DMS153 treated with DMSO at 0.1 percent for 48 hours (cell line): ENCODE measurements at regions not wholly inside any gene's neighbourhood (a gene's known extent, or its start where the extent isn't known, plus 50 kb on each side); places are given as distances from the start of the nearest gene placed in this dataset.
"Not testable (repeated sequence)": the region's sequence is repeated elsewhere in the genome, so short reads cannot be mapped to it uniquely, and the experiment has no call there.

Source experiments
- DNase-seq: peaks from one replicate; lab custom pipeline; 2025; ENCODE audit not compliant: unreplicated experiment; lab: John Stamatoyannopoulos, UW

GRCh38 chr6:84973606-84974005 is 209.2 kb upstream of the TBX18 start:
- no peak for DNase-seq

- DNase-seq, result no peak
These were observed 203.6 kb upstream of the TBX18 start for GRCh38 chr6:84967965-84968364.

GRCh38 chr6:84967389-84967788 is 203.0 kb upstream of the TBX18 start:
- DNase-seq, result no peak

GRCh38 chr6:84953111-84953755 is 188.8 kb upstream of the TBX18 start:
- no peak for DNase-seq

DNA sequence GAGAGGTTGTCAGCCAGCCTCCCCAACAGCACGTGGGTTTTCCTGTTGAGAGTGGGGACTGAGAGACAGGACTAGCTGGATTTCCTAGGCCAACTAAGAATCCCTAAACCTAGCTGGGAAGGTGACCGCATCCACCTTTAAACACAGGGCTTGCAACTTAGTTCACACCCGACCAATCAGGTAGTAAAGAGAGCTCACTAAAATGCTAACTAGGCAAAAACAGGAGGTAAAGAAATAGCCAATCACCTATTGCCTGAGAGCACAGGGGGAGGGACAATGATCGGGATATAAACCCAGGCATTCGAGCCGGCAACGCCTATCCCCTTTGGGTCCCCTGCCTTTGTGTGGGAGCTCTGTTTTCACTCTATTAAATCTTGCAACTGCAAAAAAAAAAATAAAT is 180.5 kb upstream of the TBX18 start:
- DNase-seq, result not testable (repeated sequence)

DNA sequence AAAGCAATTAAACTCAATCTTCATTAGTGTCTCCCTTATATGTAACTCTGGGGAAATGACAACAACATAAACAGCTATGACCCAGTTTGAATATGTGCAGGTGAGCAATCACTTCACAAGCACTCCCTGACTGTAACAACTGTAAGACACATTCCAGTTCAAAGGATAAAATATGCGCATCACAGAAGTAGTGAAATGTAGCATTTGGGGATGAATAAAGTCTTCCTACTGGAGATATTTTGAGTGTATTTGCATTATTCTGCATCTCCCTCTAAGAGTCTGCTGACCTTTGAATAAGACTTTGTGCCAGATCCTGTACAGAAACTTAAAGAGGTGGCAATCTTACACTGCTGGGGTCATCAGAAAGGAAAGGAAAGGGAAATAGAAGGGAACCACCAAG is 179.5 kb upstream of the TBX18 start:
- no peak for DNase-seq

DNA sequence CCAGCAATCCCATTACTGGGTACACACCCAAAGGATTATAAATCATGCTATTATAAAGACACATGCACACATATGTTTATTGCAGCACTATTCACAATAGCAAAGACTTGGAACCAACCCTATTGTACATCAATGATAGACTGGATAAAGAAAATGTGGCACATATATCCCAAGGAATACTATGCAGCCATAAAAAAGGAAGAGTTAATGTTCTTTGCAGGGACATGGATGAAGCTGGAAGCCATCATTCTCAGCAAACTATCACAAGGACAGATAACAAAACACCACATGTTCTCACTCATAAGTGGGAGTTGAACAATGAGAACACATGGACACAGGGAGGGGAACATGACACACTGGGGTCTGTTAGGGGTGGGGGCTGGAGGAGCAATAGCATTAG is 177.2 kb upstream of the TBX18 start:
- not testable (repeated sequence) for DNase-seq

- DNase-seq, result no peak
These were observed 164.8 kb upstream of the TBX18 start for GRCh38 chr6:84929212-84929611.

- DNase-seq, result no peak
These were observed 163.2 kb upstream of the TBX18 start for GRCh38 chr6:84927551-84927950.

DNA sequence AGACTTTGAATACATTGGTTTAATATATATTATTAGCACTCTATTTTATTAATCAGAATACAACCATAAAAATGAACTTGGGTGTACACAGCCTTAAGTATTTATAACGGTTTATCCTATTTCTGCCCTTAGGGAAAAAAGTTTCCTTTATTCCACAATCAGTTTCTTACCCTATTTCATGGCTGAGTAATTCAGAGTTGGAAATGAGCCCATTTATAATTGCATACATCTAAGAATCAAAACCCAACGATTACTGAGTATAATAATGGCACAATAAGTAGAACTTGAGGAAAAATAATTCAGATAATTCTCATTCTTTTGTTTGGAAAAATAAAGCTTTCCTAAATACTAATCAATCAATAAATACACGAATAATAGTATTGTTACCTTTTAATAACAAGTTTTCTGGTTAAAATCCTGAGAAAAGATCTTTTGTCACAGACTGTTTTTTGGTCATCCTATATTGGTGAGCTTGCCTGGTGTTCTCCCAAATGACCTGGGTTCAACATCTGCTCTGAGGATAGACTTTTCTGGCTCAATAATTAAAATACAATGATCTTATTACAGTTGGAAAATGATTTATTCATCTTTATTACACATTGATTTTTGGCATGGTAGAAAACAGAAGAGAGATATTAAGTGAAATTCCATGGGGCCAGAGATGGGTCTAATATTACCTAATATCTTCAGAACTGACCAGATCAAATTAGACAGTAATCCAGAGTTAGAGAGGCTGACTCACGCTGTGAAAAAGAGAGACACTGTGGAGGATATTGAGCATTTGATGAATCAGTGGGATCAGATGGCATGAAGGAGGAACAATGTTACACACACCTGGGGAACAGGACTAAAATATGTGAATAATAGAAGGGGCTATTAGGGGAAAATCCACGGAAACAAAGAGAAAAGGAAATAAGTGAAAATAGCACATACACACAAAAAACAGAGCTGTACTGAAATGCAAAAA is 162.1 kb upstream of the TBX18 start:
- no peak for DNase-seq

DNA sequence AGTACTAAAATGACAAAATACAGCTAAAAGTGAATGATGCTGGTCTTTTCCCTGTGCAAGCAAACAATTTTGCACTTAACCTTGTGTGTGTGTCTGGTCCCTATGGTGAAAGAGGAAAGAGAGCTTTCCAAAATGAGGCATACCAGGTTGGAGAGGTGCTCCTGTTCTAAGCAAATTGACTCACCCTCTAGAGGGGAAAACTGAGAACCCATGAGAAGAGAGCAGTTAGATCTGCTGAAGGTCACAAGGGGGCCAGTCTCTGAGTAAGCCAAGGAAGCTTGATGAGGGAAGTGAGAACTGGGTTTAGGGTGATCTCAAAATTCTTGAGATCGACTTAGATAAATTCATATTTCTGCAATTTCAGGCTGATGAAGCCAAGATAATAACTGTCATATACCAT is 157.5 kb upstream of the TBX18 start:
- DNase-seq, result no peak

GRCh38 chr6:84920021-84920420 is 155.6 kb upstream of the TBX18 start:
- DNase-seq, result no peak

- no peak for DNase-seq
These were observed 152.3 kb upstream of the TBX18 start for GRCh38 chr6:84916704-84917103.

DNA sequence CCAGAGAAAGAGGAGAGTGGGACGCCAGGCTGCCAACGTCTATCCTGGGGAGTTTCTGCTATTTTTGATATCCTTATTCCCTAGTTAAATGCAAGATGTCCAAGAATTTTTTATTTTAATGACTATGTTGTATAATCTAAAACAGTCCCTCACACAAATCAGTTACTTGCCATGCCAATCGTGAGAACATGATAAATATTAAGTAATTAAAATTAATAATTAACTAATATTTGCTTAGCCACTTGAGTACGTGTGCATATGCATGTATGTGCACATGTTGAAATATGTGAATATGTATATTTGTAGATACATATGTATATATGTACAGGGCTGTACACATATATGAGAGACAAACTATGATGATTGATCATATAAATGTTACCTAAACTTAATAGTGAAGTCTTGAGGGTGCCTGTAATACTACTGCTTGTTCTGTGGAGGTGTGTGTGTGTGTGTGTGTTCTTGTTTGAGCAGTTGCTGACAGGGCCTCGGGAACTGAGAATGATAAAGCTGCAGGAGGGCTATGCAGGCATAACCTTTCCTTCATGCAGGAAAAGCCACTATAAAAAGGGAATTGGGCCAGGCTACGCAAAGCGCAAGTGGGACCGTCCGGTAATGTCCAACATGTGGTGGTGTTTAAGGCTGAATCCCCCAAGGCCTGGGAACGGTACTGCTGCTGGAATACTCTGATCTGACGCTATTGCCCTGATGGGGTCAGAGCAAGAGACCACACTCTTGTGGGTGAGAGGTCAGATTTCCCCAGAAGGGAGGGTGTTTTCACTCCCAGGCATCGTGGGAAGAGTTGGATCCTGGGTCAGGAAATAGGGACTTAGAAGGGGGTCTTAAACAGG is 148.3 kb upstream of the TBX18 start:
- DNase-seq, result no peak

DNA sequence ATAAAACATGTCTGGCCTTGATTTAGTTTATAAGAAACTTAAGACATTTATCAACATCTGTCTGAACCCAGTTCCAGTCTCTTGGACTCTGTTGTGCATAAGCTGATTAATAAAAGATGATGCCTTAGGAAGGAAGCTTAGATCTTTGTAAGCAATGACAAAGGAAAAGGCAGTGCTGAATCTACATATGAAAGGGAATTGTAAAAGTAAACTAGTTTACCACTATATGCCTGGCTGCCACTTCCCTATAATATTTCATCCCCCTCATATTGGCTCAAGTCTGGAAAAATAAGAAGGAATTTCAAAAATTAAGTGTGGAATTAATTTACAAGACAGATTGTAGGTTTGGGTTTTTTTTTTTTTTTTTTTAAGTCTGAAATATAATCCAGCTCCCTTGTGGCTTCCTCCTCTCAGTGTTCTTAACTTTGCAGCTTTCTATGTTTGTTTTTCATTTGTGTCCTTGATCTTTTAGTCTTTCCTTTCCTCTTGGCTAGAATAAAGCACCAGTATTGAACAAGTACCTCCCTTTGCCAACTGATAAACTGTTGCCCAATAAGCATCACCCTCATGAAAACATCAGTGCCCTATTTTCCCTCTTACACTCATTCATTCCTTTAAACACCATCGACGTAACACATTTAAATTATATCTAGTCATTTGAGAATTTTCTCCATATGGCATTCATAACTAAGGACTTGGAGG is 146.7 kb upstream of the TBX18 start:
- no peak for DNase-seq

GRCh38 chr6:84908304-84908904 is 144.0 kb upstream of the TBX18 start:
- DNase-seq, result no peak

DNA sequence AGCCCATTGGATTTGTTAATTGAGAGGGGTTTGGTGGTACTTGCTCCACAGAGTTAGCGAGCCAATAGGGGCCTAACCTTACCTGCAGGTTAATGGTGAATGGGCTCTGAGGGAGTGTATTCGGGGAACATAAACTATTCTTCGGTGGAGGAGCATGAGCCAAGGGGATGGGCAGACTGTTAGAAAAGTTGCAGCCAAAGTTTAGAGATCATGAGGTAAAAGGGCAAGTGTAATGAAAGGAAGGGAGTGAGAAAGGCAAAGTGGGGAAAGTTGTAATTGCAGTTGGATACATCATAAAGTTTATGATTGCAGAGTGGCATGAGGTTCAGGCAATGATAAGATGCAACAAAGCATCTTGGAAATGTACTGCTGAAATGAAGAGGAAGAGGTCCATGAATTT is 142.1 kb upstream of the TBX18 start:
- DNase-seq, result no peak

DNA sequence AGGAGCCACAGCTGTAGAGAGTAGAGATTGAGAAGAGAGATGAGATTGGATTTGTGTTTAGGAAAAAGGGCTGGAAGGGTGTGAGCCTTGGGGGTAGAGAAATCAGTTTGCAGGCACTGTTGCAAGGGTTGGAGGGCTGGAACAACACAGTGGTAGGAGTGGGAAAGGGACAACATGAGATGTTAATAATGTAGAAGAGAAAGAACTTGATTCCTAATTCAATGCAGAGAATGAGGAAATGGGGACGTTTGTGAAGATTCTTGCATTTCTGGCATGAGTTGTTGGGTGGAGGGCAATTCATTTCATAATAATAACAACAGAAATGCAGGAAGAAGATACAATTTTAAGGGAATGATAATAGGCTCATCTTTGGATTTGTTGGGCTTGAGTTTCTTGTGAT is 141.4 kb upstream of the TBX18 start:
- DNase-seq, result no peak

DNA sequence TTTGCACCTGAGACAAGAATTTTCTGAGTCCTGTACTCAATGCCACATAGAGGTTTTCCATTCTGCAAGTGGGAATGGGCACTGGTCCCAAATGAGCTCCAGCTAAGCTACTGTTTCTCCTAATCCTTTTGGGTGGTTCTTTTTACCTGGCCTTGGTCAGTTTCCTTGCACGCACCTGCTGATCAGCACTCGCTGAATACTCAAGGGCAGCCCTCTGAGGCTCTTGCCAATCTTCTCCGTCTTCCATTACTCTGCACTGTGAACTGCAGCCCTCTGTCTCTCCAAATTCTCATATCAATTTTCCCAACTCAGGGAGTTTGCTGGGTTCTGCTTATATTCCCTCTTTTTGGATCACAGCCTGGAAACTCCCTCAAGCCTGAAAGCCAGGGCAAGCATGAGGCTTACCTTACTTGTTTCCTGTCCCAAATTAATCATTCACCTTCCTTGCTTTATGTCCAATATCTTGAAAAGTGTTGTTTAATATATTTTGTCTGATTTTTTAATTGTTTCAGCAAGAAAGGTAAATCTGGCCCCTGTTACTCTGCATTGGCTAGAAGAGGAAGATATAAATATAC is 138.0 kb upstream of the TBX18 start:
- no peak for DNase-seq

DNA sequence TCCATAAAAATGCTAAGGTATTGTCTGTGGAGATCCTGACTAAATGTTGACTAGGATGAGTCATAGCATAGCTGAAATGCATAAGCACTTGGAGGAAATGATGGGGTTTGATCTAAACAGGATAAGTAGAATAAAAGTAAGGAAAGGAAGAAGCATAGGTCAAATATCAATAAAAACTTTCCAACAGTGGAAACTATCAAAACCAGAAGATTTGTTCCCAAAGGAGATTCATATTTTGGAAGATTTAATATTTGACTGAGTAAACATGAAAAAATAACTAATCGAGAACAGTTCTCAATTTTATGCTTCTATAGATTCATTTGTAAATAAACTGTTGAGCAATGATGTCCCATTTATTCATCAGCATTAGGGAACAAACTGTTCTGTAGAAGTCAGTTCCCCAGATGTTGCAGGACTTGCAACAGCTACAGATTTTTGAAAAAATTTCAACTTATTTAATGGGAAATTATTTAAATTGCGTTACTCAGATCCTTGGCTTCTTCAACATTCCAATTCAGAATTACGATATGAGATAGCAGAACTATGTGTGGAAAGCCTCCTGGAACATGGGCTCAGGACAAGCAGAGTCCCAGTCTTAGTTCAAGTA is 133.7 kb upstream of the TBX18 start:
- no peak for DNase-seq
